ENCODE measurements at regions not wholly inside any gene's neighbourhood (a gene's known extent, or its start where the extent isn't known, plus 50 kb on each side); places are given as distances from the start of the nearest gene placed in this dataset.

GRCh38 chr12:90858252-90858651, 96.7 kb downstream of the CCER1 start:
- TF ChIP-seq CTCF (IDR thresholded peaks at IDR 0.05; ENCODE audit: low read depth, low read length) = no peak
- no peak for TF ChIP-seq EZH2phosphoT487 (IDR thresholded peaks at IDR 0.05; ENCODE audit: low read depth)
